Endothelial cell of umbilical vein (primary cell): ENCODE measurements at regions not wholly inside any gene's neighbourhood (a gene's known extent, or its start where the extent isn't known, plus 50 kb on each side); places are given as distances from the start of the nearest gene placed in this dataset.
"Not testable (repeated sequence)": the region's sequence is repeated elsewhere in the genome, so short reads cannot be mapped to it uniquely, and the experiment has no call there.

ENCODE experiments used
- BruUV-seq: library from RNA; stranded (reverse); fragments of 400-500 nt; replicated peaks from 2 replicates; lab custom pipeline; 2021; lab: Mats Ljungman, UMichigan
- CTCF ChIA-PET: fragments of 300-600, 350-600 bp; sonication (Branson Sonifier 250); formaldehyde crosslinking; loops from one replicate; lab custom pipeline; 2021; ENCODE audit warnings: antibody characterized with exemption, inconsistent platforms; lab: Charles Lee
- POLR2A ChIA-PET: fragments of 300-600, 350-600 bp; sonication (Branson Sonifier 250); formaldehyde crosslinking; loops from one replicate; lab custom pipeline; 2021; ENCODE audit warnings: antibody characterized with exemption, inconsistent platforms; lab: Charles Lee
- DNase-seq: peaks from one replicate; pipeline ENCODE4 v3.0.0-alpha.2; 2011; ENCODE audit warnings: low read depth, low spot score
- FAIRE-seq: peaks from 2 replicates; lab custom pipeline; 2011; peaks lifted over from hg19 to GRCh38; lab: Jason Lieb, UNC
- H2AFZ ChIP-seq: 2 replicates; pipeline ENCODE4 v1.6.0; 2012; ENCODE audit warnings: low read depth, low read length, control low read depth, inconsistent platforms
- H3K27ac ChIP-seq: 2 replicates; pipeline ENCODE4 v1.5.1; 2011; ENCODE audit warnings: low read depth, mild to moderate bottlenecking, control low read depth, low read length, moderate library complexity; ENCODE audit not compliant: insufficient read depth
- H3K27me3 ChIP-seq, 2 experiments: 2 replicates each; pipeline versions ENCODE4 v1.6.0 to v1.6.1; 2011; ENCODE audit warnings: low read length in 2 of 2, mixed read lengths in 1 of 2; ENCODE audit not compliant: control insufficient read depth in 2 of 2, insufficient read depth in 2 of 2
- H3K36me3 ChIP-seq, 2 experiments: 2 replicates in 1 of 2; 3 replicates in 1 of 2; pipeline ENCODE4 v1.5.1; 2011; ENCODE audit warnings: low read length in 2 of 2, mild to moderate bottlenecking in 1 of 2, moderate library complexity in 1 of 2; ENCODE audit not compliant: control insufficient read depth in 2 of 2, insufficient read depth in 2 of 2; ENCODE audit errors: extremely low read depth in 1 of 2
- H3K4me1 ChIP-seq: 3 replicates; pipeline ENCODE4 v1.5.1; 2011; ENCODE audit warnings: mild to moderate bottlenecking, low read length; ENCODE audit not compliant: control insufficient read depth, insufficient read depth; ENCODE audit errors: extremely low read depth
- H3K4me2 ChIP-seq: 2 replicates; pipeline ENCODE4 v1.6.1; 2011; ENCODE audit warnings: low read length, control low read depth, mixed read lengths; ENCODE audit not compliant: insufficient read depth
- H3K4me3 ChIP-seq, 3 experiments: fragments of 200-600 bp in 1 of 3; sonication (generic), shearing (Covaris generic) in 1 of 3; replicated peaks in 1 of 3; 2 replicates each; pipeline ENCODE4 v1.5.1; 2011 to 2016; ENCODE audit warnings: control low read depth in 3 of 3, low read length in 3 of 3, mild to moderate bottlenecking in 2 of 3, inconsistent platforms in 1 of 3, low read depth in 1 of 3, moderate library complexity in 1 of 3; ENCODE audit not compliant: insufficient read depth in 1 of 3
- H3K79me2 ChIP-seq: 2 replicates; pipeline ENCODE4 v1.6.0; 2012; ENCODE audit warnings: low read length, inconsistent platforms; ENCODE audit not compliant: control insufficient read depth, insufficient read depth
- H3K9ac ChIP-seq: replicated peaks from 2 replicates; pipeline ENCODE3; 2011; ENCODE audit warnings: low read length, control low read depth; ENCODE audit not compliant: insufficient read depth; ENCODE audit errors: extremely low read depth
- H3K9me1 ChIP-seq: replicated peaks from 3 replicates; pipeline ENCODE4 v1.6.0; 2011; ENCODE audit warnings: mild to moderate bottlenecking, low read length; ENCODE audit not compliant: control insufficient read depth, insufficient read depth; ENCODE audit errors: extremely low read depth
- H3K9me3 ChIP-seq: replicated peaks from 2 replicates; pipeline ENCODE4 v1.5.1; 2012; ENCODE audit warnings: low read length, inconsistent platforms; ENCODE audit not compliant: control insufficient read depth, insufficient read depth
- H4K20me1 ChIP-seq: replicated peaks from 2 replicates; pipeline ENCODE3; 2011; ENCODE audit warnings: mild to moderate bottlenecking, low read length; ENCODE audit not compliant: control insufficient read depth, insufficient read depth; ENCODE audit errors: extremely low read depth
- EZH2 ChIP-seq: IDR thresholded peaks from 2 replicates; pipeline ENCODE4 v1.6.1; 2012; ENCODE audit warnings: borderline replicate concordance, low read depth, mild to moderate bottlenecking, moderate library complexity, low read length, inconsistent platforms; ENCODE audit not compliant: severe bottlenecking
- FOS ChIP-seq: IDR thresholded peaks from 2 replicates; pipeline ENCODE4 v1.6.1; 2011; ENCODE audit warnings: mild to moderate bottlenecking, low read length, moderate library complexity, borderline replicate concordance; ENCODE audit not compliant: insufficient read depth
- GATA2 ChIP-seq: IDR thresholded peaks from 2 replicates; pipeline ENCODE4 v1.7.0; 2011; ENCODE audit warnings: low read depth, mild to moderate bottlenecking, moderate library complexity, mixed read lengths, low read length; ENCODE audit not compliant: insufficient read length, insufficient read depth
- JUN ChIP-seq: IDR thresholded peaks from 2 replicates; pipeline ENCODE4 v1.6.1; 2011; ENCODE audit warnings: borderline replicate concordance, low read depth; ENCODE audit not compliant: insufficient read length, insufficient read depth
- MYC ChIP-seq: IDR thresholded peaks from one replicate; pipeline ENCODE4 v1.6.1; 2011; ENCODE audit warnings: mild to moderate bottlenecking, low read depth, low read length
- POLR2A ChIP-seq: IDR thresholded peaks from 2 replicates; pipeline ENCODE4 v1.6.1; 2012; ENCODE audit warnings: low read depth, mild to moderate bottlenecking, control low read depth, low read length
- POLR2AphosphoS5 ChIP-seq: IDR thresholded peaks from 2 replicates; pipeline ENCODE4 v1.6.1; 2012; ENCODE audit warnings: low read depth, mild to moderate bottlenecking, control low read depth, low read length, moderate library complexity; ENCODE audit not compliant: insufficient read depth
- dilution Hi-C: fragments of 300-500 bp; cut with MboI; formaldehyde crosslinking; loops from one replicate; pipeline ENCODE4 v1.15.0; 2019; ENCODE audit warnings: low sequenced_read_pairs; ENCODE audit not compliant: extremely low pct_ligation_motif_present
- intact Hi-C: fragments of 100-400 bp; cut with micrococcal nuclease; formaldehyde crosslinking; loops from one replicate; pipeline ENCODE4 v1.10.0; 2022
- TF ChIP-seq, protein P1 (sequence below): IDR thresholded peaks from 2 replicates; pipeline ENCODE4 v1.6.1; 2011; ENCODE audit not compliant: insufficient read depth, insufficient read length
- TF ChIP-seq, protein P2 (sequence below), 2 donors: IDR thresholded peaks; 1 replicate in 1 of 2; 2 replicates in 1 of 2; pipeline ENCODE4 v1.5.1; 2011; ENCODE audit warnings: low read length in 2 of 2, mild to moderate bottlenecking in 2 of 2, moderate library complexity in 2 of 2, control low read depth in 1 of 2, inconsistent platforms in 1 of 2, low read depth in 1 of 2; ENCODE audit not compliant: insufficient read depth in 1 of 2; ENCODE audit errors: extremely low read depth in 1 of 2

DNA sequence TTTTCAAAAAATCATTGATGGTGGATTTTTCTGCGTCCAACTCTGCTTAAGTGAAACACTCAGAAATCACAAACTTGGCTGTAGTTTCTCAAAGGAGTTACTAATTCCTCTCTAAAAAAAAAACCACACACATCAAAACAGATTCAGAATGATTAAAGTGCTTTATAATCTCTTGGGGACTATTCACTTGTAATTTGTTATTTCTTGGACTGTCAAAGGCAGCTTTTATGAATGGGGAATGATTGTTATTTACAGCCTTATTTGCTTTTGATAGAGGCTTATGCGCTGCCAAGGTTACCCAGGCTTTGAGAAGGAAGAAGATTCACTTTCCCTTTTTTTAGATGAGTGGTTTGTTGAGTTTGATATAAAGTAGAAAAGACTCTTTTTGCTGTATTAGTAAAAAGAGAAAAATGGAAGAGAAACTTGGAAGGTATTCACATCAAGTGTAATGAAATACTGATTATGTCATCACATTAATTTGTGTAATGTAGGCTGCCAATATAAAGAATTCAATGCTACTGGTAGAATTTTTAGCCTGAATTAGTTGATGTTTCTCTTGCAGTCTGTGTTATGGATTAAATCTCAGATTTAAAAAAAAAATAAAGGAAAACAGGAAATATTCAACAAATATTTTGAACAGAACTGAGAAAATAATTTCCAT lies 381.0 kb upstream of the SASH1 start:
- dilution Hi-C loops: no loop called here
- CTCF ChIA-PET: no interaction called here
- no peak for DNase-seq

DNA sequence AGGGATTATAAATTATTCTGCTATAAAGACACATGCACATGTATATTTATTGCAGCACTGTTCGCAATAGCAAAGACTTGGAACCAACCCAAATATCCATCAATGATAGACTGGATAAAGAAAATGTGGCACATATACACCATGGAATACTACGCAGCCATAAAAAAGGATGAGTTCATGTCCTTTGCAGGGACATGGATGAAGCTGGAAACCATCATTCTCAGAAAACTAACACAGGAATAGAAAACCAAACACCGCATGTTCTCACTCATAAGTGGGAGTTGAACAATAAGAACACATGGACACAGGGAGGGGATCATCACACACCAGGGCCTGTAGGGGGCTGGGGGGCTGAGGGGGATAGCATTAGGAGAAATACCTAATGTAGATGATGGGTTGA lies 377.2 kb upstream of the SASH1 start:
- DNase-seq, dilution Hi-C loops, H3K79me2 ChIP-seq, H3K27ac ChIP-seq, intact Hi-C loops, H2AFZ ChIP-seq, H3K4me1 ChIP-seq, CTCF ChIA-PET, FAIRE-seq, BruUV-seq, POLR2A ChIA-PET, H3K27me3 ChIP-seq, H3K9ac ChIP-seq, H3K9me1 ChIP-seq, H3K4me2 ChIP-seq, H3K9me3 ChIP-seq, H3K4me3 ChIP-seq, H4K20me1 ChIP-seq, H3K36me3 ChIP-seq: not testable (repeated sequence)

More for the DNA sequence above, 381.0 kb upstream of the SASH1 start:
- Histone ChIP-seq H3K79me2 (no peaks in the 10 kb centered on the region), H3K9me1 (no peaks in the 10 kb centered on the region), H3K4me1 (no peaks in the 10 kb centered on the region), H3K27me3 (no peaks in the 10 kb centered on the region), H4K20me1 (no peaks in the 10 kb centered on the region), H3K9ac (no peak overlapping the region), H3K27ac (no peak overlapping the region), H3K4me3 (no peak overlapping the region), H3K36me3 (no peaks in the 10 kb centered on the region), H2AFZ (no peak overlapping the region), H3K9me3 (no peaks in the 10 kb centered on the region), H3K4me2 (no peak overlapping the region)
- TF ChIP-seq, protein P1, sequence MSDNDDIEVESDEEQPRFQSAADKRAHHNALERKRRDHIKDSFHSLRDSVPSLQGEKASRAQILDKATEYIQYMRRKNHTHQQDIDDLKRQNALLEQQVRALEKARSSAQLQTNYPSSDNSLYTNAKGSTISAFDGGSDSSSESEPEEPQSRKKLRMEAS: no peak
- TF ChIP-seq EZH2 (no peak), GATA2 (no peak), POLR2A (no peak), FOS (no peak), JUN (no peak), MYC (no peak), POLR2AphosphoS5 (no peak)
- TF ChIP-seq, protein P2, sequence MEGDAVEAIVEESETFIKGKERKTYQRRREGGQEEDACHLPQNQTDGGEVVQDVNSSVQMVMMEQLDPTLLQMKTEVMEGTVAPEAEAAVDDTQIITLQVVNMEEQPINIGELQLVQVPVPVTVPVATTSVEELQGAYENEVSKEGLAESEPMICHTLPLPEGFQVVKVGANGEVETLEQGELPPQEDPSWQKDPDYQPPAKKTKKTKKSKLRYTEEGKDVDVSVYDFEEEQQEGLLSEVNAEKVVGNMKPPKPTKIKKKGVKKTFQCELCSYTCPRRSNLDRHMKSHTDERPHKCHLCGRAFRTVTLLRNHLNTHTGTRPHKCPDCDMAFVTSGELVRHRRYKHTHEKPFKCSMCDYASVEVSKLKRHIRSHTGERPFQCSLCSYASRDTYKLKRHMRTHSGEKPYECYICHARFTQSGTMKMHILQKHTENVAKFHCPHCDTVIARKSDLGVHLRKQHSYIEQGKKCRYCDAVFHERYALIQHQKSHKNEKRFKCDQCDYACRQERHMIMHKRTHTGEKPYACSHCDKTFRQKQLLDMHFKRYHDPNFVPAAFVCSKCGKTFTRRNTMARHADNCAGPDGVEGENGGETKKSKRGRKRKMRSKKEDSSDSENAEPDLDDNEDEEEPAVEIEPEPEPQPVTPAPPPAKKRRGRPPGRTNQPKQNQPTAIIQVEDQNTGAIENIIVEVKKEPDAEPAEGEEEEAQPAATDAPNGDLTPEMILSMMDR (IDR thresholded peaks at IDR 0.05; ENCODE audit: extremely low read depth in 1 of 2, insufficient read depth in 1 of 2, low read depth in 1 of 2, low read length in 2 of 2): no peak
- POLR2A ChIA-PET: no interaction called here
- intact Hi-C loops: no loop called here
- FAIRE-seq: no peak
- BruUV-seq: no TSS peak
